ENCODE measurements at regions not wholly inside any gene's neighbourhood (a gene's known extent, or its start where the extent isn't known, plus 50 kb on each side); places are given as distances from the start of the nearest gene placed in this dataset.
"Not testable (repeated sequence)": the region's sequence is repeated elsewhere in the genome, so short reads cannot be mapped to it uniquely, and the experiment has no call there.

DNA sequence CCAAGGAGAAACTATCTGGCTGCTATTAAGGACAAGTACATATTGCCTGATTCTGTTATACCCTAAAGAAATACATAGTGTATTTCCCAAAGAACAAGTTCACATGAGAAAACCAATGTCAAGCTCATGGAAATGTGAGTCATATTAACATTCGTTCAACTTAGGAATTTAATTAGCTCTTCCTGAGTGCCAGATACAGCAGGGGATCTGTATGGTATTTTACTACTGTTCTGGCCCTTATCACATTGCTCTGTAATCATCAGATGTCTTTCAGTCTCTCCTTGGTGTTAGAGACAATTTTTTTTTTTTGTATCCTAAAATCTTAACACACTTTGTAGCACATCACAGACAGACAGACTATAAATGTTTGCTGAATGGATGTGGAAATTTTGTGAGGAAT lies 395.0 kb upstream of the CRIM1 start:
- H3K27ac ChIP-seq, result no peak overlapping the region
- no peak for DNase-seq (ENCODE audit: low spot score in 2 of 2)
- 74 to 77% methylated on average over 1 of the region's 1 CpG for WGBS, 2 donors
- H3K36me3 ChIP-seq, result no peaks in the 10 kb centered on the region
- TF ChIP-seq, protein P1, sequence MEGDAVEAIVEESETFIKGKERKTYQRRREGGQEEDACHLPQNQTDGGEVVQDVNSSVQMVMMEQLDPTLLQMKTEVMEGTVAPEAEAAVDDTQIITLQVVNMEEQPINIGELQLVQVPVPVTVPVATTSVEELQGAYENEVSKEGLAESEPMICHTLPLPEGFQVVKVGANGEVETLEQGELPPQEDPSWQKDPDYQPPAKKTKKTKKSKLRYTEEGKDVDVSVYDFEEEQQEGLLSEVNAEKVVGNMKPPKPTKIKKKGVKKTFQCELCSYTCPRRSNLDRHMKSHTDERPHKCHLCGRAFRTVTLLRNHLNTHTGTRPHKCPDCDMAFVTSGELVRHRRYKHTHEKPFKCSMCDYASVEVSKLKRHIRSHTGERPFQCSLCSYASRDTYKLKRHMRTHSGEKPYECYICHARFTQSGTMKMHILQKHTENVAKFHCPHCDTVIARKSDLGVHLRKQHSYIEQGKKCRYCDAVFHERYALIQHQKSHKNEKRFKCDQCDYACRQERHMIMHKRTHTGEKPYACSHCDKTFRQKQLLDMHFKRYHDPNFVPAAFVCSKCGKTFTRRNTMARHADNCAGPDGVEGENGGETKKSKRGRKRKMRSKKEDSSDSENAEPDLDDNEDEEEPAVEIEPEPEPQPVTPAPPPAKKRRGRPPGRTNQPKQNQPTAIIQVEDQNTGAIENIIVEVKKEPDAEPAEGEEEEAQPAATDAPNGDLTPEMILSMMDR (IDR thresholded peaks at IDR 0.05), result no peak
- TF ChIP-seq POLR2A (IDR thresholded peaks at IDR 0.05) (no peak), EP300 (IDR thresholded peaks at IDR 0.05) (no peak)
- H3K4me1 ChIP-seq, result no peaks in the 10 kb centered on the region
- H3K4me3 ChIP-seq, result no peak overlapping the region
- no peaks in the 10 kb centered on the region for H3K27me3 ChIP-seq
- H3K9me3 ChIP-seq, result peaks cover 0 to 20% (median 0%) of the 10 kb centered on the region in 4 donors

GRCh38 chr2:35957053-35957452 lies 398.5 kb upstream of the CRIM1 start:
- peaks cover 0 to 11% (median 0%) of the 10 kb centered on the region in 4 donors for H3K9me3 ChIP-seq
- not testable (repeated sequence) for DNase-seq (ENCODE audit: low spot score in 2 of 2); H3K4me3 ChIP-seq; H3K27ac ChIP-seq; H3K4me1 ChIP-seq; H3K27me3 ChIP-seq; H3K36me3 ChIP-seq
- WGBS, 2 donors, result 89 to 92% methylated on average over 10 of the region's 10 CpGs

DNA sequence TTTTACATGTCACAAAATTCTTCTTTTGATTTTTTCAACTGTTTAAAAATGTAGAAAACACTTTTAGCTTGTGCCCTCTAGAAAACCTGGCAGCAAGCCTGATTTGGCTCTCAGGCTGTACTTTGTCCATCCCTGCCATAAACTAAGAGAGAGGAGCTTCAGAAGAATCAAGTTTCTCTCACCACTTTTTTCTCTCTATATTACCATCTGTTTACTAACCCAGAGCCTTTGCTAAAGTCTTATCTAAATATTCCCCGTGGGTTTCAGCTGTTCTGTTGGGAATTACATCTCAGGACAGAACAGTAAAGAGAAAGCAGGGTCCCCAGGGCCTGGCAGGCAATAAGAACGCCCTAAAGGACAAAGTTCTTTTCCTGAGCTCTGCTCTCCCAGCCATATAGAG lies 409.1 kb upstream of the CRIM1 start:
- WGBS, 2 donors, result 19 to 56% methylated on average over 2 of the region's 2 CpGs

GRCh38 chr2:35938838-35939237 lies 416.7 kb upstream of the CRIM1 start:
- H3K4me3 ChIP-seq, result no peak overlapping the region
- no peak for DNase-seq (ENCODE audit: low spot score in 2 of 2)
- TF ChIP-seq EP300 (IDR thresholded peaks at IDR 0.05) (no peak), POLR2A (IDR thresholded peaks at IDR 0.05) (no peak)
- TF ChIP-seq, protein P1 (IDR thresholded peaks at IDR 0.05), result no peak
- no peaks in the 10 kb centered on the region for H3K36me3 ChIP-seq
- no peaks in the 10 kb centered on the region for H3K27me3 ChIP-seq
- H3K4me1 ChIP-seq, result no peaks in the 10 kb centered on the region
- no peak overlapping the region for H3K27ac ChIP-seq
- no peaks in the 10 kb centered on the region for H3K9me3 ChIP-seq
- 59 to 70% methylated on average over 4 of the region's 4 CpGs for WGBS, 2 donors

More for the DNA sequence above, 409.1 kb upstream of the CRIM1 start:
- no peak overlapping the region for H3K4me3 ChIP-seq
- H3K9me3 ChIP-seq, result no peaks in the 10 kb centered on the region
- H3K27me3 ChIP-seq, result no peaks in the 10 kb centered on the region
- TF ChIP-seq POLR2A (IDR thresholded peaks at IDR 0.05), result no peak
- TF ChIP-seq EP300 (IDR thresholded peaks at IDR 0.05), result no peak
- TF ChIP-seq, protein P1 (IDR thresholded peaks at IDR 0.05), result no peak
- no peaks in the 10 kb centered on the region for H3K36me3 ChIP-seq
- H3K4me1 ChIP-seq, result no peaks in the 10 kb centered on the region
- DNase-seq (ENCODE audit: low spot score in 2 of 2), result no peak
- H3K27ac ChIP-seq, result no peak overlapping the region

DNA sequence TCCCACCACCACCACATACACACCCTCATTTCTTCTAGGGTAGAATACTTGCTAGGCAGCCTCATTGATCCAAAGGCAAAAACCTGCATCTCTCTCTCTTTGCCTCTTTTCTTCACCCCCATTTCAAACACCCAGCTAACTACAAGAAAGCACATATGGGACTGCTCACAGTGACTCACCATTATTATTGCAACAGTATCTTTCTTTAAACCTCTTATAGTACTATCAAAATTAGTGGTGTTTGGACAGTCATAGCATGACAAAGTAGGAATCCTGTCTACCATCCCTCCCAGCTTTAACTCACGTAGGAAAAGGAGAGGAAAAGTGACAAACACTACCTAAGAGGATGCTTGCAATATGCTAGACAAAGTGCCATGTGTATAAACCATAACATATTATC lies 422.5 kb upstream of the CRIM1 start:
- Histone ChIP-seq H3K9me3 (no peaks in the 10 kb centered on the region), H3K36me3 (no peaks in the 10 kb centered on the region), H3K4me1 (no peaks in the 10 kb centered on the region), H3K27ac (no peak overlapping the region), H3K4me3 (no peak overlapping the region), H3K27me3 (no peaks in the 10 kb centered on the region)
- no peak for DNase-seq (ENCODE audit: low spot score in 2 of 2)
- TF ChIP-seq, protein P1 (IDR thresholded peaks at IDR 0.05), result no peak
- TF ChIP-seq POLR2A (IDR thresholded peaks at IDR 0.05), result no peak
- 76 to 78% methylated on average over 1 of the region's 1 CpG for WGBS, 2 donors

- H3K4me3 ChIP-seq, result no peak overlapping the region
- no peak overlapping the region for H3K27ac ChIP-seq
- no peaks in the 10 kb centered on the region for H3K27me3 ChIP-seq
- H3K4me1 ChIP-seq, result no peaks in the 10 kb centered on the region
- H3K36me3 ChIP-seq, result no peaks in the 10 kb centered on the region
- DNase-seq (ENCODE audit: low spot score in 2 of 2), result no peak
- H3K9me3 ChIP-seq, result no peaks in the 10 kb centered on the region
- WGBS, 2 donors, result 56 to 63% methylated on average over 5 of the region's 5 CpGs
- TF ChIP-seq, protein P1 (IDR thresholded peaks at IDR 0.05), result no peak
- TF ChIP-seq EP300 (IDR thresholded peaks at IDR 0.05), result no peak
- no peak for TF ChIP-seq POLR2A (IDR thresholded peaks at IDR 0.05)
Measured at GRCh38 chr2:35932276-35932963, 423.2 kb upstream of the CRIM1 start.

Data from tibial nerve (tissue), 4 donors.